Ureter (tissue), 1 donor: ENCODE measurements at regions not wholly inside any gene's neighbourhood (a gene's known extent, or its start where the extent isn't known, plus 50 kb on each side); places are given as distances from the start of the nearest gene placed in this dataset.

Experiments
- DNase-seq: peaks from one replicate; pipeline ENCODE4 v3.0.0-alpha.2; 2020; ENCODE audit warnings: low spot score
- donor health status: DM: yes; HTN: yes; CAD: no.

DNA sequence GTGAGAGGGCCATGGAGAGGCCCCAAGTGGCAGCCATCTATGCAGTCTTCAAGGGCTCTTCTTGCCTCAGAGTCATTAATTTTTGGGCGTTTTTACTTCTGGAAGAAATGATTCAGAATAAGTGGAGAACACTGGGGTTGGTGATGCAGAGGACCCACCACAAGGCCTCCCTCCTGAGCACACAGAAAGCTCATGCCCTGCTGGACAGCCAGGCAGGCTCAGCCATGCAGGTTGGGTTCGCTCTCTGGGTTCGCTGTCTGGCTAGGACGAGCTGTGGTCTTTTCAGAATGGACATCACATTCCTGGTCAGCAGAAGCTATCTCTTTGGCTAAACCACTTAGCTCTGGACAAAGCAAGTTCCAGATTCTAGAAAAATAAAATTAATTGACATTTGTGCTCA lies 480.8 kb downstream of the RPS24 start:
- no peak for DNase-seq

- DNase-seq: no peak
Measured at GRCh38 chr10:78515038-78515872, 481.6 kb downstream of the RPS24 start.

DNA sequence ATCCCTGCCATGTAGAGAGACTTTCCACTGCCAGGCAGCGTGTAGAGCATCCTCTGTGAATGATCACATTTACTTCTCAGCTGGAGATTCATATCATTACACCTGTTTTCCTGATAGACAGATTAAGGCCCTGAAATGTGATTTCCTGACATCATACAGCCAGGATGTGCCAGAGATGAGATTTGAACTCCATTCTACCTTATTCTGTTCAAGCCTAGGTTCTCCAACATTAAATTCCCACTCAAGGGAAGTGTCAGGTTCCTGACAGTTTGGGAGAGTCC lies 482.1 kb downstream of the RPS24 start:
- no peak for DNase-seq

GRCh38 chr10:78516236-78516635 lies 482.6 kb downstream of the RPS24 start:
- DNase-seq: no peak

DNA sequence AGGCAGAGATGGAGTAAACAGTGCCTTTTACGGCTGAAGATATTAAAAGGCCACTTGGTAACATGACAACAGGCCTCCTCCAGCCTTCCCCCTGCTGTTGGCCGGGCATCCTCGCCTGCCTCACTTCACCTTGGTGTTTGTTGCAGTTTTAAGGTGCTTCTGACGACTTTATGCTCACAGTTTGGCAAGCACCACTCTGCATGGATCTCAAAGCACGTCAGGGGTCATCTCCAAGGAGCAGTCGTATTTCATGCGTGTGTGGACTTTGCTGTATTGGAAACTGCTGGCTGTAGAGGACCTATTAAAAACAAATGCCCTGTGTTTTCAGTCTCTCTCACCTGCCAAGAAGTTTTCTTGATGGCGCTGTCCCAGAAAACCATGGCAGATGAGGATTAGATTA lies 483.1 kb downstream of the RPS24 start:
- DNase-seq: no peak

DNA sequence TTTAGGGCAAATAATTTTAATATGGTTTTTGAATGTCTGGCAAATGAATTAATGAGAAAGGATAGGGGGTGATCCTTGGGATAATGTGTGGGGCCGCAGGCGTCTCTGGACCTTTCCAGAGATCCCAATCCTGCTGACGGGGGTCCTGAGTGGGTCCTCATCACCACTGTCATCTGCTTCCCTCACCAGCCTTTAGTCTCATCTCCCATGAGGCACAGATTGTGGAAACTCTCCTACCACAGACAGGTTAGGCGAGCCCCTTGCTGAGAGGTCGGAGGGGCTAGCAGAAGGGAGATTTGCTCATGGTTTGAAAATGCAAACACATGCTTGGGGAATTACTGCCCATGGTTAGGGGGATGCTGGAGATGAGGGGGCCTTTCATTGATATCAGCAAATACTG lies 484.6 kb downstream of the RPS24 start:
- DNase-seq: no peak

DNA sequence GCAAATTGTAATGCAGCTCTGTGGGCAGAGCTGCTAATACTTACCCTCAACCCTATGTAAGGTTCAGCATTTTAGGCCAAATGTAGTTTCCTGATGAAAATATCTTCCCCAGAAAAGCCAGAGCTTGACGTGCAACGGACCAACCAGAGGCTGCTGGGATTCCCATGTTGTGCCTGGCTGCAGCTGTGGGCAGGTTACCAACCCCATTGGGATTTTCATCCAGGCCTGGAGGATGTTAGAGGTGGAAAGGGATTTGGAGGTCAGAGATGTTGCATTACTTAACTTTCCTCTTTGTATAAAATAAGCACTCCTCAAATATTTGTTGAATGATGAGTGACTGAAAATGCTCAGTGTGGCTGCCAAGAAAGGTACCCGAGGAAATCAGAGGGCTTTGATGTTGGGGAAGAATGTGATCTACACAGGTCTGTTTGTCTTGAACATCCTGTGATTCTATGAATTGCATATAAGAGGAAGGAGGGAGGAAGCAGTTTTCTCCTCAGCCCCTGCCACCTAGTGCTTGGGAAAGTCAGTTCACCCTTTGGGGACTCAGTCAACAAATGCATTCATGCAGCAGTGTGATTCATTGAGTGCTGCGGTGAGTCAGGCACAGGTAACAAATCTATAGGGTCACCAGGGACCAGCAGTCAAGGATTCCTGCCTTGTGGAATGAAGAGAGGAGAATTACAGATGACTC lies 487.2 kb downstream of the RPS24 start:
- no peak for DNase-seq

DNA sequence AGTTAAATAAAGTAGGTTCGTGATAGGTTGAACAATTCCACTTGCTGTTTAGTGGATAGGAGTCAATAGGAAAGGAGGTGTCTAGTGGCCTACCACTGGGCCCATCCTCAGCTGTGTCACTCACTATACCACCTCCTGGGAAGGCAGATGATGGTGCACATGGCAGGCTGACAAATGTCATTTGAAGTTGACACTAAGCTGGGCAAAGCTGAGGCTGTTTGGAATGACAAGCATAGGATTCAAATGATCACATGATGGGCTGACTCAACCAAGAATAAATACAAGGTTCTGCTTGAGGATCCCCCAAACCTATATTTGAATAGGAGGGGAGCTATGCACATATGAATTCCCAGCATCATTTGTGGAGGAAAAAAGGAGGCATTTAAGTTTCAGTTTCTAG lies 489.8 kb downstream of the RPS24 start:
- DNase-seq: no peak

- DNase-seq: no peak
Measured at GRCh38 chr10:78524342-78524741, 490.7 kb downstream of the RPS24 start.

DNA sequence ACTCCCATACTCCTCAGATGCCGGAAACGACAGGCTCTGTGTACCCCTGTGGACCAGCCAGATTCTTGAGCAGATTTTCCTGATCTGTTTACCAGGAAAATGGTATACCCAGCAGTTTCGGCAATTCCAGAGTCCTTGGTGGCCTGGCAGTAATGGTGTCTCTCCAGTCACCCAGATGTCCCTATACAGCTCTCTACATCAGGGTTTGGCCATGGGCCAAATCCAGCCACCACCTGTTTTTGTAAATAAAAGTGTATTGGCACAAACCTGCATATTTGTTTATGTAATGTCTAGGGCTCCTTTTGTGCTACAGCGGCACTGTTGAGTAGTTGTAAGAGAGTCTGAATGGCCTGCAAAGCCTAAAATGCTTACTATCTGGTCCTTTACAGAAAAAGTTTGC lies 491.3 kb downstream of the RPS24 start:
- DNase-seq: no peak

GRCh38 chr10:78526347-78526746 lies 492.7 kb downstream of the RPS24 start:
- DNase-seq: no peak

GRCh38 chr10:78527296-78527695 lies 493.6 kb downstream of the RPS24 start:
- no peak for DNase-seq

- DNase-seq: no peak
Measured at GRCh38 chr10:78528749-78529204, 495.1 kb downstream of the RPS24 start.

- DNase-seq: no peak
Measured at GRCh38 chr10:78529262-78529661, 495.6 kb downstream of the RPS24 start.

GRCh38 chr10:78531088-78531487 lies 497.4 kb downstream of the RPS24 start:
- DNase-seq: no peak

- DNase-seq: no peak
Measured at GRCh38 chr10:78532480-78533042, 498.9 kb downstream of the RPS24 start.

DNA sequence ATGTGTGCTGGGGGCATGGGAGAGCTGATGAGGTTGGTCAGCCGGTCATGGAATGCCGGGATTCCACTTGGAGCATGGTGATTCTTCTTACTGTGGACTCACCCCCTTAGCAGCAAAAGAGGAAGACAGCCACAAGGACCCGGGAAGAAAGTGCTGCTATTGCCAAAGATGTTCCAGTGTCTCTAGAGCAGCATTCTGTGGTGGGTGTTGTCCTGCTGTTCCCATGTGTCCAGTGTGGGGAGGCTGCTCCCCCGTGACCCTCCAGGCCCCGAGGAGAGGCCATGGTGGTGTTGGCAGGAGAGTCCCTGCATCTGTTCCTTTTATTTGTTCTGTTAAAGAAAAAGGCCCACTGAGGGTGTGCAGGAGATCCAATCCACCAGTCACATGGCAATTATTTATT lies 499.4 kb downstream of the RPS24 start:
- DNase-seq: no peak

GRCh38 chr10:78533776-78534175 lies 500.1 kb downstream of the RPS24 start:
- DNase-seq: no peak

DNA sequence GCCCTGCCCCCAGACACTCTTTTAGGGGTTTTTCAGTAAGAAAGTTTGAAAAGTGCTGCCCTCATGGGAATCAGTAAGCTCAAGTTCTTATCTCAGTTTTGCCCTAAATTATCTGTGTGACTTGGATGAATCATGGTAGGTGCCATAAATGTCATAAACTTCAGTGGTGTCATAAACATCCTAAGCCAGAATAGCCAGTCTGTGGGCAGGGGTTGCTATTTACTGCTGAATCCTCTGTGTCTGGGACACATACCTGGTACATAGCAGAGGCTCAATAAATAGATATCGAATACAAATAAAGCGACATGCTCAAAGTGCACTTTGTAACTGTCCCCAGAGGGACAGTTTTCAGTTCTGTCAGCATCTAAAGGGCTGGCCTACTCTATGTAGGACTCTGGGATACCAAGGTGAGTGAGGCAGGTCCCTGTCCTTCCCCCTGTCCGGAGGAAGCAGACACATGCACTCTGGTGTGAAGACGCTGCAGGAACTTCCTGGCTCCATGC lies 502.1 kb downstream of the RPS24 start:
- no peak for DNase-seq

DNA sequence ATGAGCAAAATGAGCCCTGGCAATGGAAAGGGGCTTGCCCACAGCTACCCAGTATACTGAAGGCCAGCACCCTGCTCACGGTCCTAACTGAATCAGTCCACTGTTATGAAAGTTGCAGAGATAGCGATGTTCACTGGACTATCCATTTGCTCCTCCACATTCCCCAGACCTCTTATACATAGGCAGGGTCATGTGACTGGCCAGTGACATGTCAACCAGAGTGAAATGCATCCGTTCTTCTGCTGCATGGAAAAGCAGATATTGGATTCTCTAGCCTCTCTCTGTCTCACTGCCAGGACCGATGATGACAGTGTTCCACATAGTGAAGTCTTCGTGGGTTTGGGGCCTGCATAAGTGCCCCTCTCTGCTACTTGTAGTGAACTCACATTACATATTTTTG lies 503.4 kb downstream of the RPS24 start:
- DNase-seq: no peak

DNA sequence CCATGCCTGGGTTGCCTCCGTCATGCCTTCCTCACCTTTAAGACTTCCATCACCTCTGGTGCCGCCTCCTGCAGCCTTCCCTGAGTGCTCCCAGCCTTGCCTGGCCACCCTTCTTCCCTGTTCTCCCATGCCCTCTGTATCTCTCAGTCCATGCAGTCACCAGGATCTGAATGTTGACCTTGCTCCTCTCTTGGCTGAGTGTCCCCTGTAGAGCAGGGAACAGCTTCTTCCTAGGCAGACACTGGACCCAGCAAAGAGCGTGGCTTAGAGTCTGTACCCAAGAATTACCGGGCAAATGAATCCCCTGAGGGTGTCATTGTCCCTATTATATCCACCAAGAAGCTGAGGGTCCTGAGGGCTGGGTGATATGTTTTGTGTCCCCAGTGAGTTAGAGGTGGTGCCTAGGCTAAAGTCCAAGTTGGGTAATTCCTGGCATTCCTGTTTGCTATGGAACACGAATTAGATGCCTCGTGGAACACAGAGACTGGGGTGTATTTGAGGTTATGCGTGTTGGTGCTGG lies 505.6 kb downstream of the RPS24 start:
- no peak for DNase-seq

DNA sequence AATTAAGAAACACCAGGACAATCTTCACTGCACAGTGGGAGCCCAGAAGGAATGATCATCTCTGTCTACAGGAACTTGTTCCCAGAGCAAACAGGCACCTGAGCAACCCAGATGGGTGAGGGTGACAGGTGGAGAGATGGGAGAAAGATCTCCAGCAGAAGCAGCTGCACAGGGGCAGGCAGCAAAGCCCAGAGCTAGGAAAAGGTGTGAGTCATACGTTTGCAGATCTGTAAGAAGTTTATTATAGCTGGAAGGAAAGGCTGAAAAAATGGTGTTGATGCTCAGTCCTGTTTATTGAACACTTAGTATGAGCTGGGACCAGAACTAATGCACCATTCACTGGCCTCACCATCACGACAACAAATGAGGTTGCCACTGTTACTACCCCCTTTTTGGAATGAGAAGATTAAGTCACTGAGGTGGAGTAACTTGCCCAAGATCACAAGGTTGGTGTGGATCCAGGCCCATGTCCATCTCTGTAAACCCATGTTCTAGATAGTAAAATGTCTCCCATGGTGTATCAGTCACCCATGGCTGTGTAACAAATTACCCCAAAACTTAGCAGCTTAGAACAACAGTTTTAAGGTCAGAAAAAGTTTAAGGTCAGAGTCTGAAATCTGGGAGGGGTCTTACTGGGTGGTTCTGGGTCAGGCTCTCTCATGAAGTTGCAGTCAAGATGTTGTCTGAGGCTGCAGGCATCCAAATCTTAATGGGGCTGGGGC lies 506.9 kb downstream of the RPS24 start:
- DNase-seq: no peak
